ENCODE measurements at regions not wholly inside any gene's neighbourhood (a gene's known extent, or its start where the extent isn't known, plus 50 kb on each side); places are given as distances from the start of the nearest gene placed in this dataset.

DNA sequence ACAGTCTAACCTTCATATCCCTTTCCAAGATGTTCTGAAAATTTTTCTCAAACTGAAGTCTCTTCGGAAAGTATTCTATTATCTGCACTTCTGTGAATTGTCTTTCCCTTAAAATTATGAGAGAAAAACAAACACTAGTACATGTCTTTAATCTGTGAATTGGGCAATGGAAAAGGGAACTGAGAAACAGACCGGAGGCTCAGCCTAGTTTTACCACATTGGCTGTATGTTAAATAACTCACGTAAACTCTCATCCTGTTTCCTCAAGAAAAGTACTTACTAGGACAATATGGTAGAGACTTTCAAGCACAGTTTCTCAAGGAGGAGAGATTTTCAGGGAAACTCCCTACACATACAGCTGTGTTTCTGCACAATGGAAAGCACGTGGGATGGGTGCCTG lies 982.2 kb upstream of the SEMA6D start:
- TF ChIP-seq, protein P1, sequence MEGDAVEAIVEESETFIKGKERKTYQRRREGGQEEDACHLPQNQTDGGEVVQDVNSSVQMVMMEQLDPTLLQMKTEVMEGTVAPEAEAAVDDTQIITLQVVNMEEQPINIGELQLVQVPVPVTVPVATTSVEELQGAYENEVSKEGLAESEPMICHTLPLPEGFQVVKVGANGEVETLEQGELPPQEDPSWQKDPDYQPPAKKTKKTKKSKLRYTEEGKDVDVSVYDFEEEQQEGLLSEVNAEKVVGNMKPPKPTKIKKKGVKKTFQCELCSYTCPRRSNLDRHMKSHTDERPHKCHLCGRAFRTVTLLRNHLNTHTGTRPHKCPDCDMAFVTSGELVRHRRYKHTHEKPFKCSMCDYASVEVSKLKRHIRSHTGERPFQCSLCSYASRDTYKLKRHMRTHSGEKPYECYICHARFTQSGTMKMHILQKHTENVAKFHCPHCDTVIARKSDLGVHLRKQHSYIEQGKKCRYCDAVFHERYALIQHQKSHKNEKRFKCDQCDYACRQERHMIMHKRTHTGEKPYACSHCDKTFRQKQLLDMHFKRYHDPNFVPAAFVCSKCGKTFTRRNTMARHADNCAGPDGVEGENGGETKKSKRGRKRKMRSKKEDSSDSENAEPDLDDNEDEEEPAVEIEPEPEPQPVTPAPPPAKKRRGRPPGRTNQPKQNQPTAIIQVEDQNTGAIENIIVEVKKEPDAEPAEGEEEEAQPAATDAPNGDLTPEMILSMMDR (IDR thresholded peaks at IDR 0.05; ENCODE audit: insufficient read depth, low read depth, low read length), result no peak
- TF ChIP-seq EZH2 (IDR thresholded peaks at IDR 0.05; ENCODE audit: insufficient read depth, low read length), result no peak

All from astrocyte (in vitro differentiated cells and primary cell).